DMS114 treated with DMSO at 0.1 percent for 48 hours (cell line): ENCODE measurements at regions not wholly inside any gene's neighbourhood (a gene's known extent, or its start where the extent isn't known, plus 50 kb on each side); places are given as distances from the start of the nearest gene placed in this dataset.
"Not testable (repeated sequence)": the region's sequence is repeated elsewhere in the genome, so short reads cannot be mapped to it uniquely, and the experiment has no call there.

ENCODE experiments used
- DNase-seq: peaks from one replicate; lab custom pipeline; 2025; ENCODE audit not compliant: unreplicated experiment; lab: John Stamatoyannopoulos, UW

GRCh38 chr6:27807441-27808241 lies 104.6 kb downstream of the OR2B2 start:
- DNase-seq: peak; percentile 98

GRCh38 chr6:27806981-27807440 lies 105.2 kb downstream of the OR2B2 start:
- DNase-seq: no peak

- DNase-seq: no peak
Measured at GRCh38 chr6:27805347-27805746, 106.8 kb downstream of the OR2B2 start.

GRCh38 chr6:27804851-27805250 lies 107.3 kb downstream of the OR2B2 start:
- no peak for DNase-seq

- no peak for DNase-seq
Measured at GRCh38 chr6:27800731-27801373, 111.3 kb downstream of the OR2B2 start.

GRCh38 chr6:27797960-27798359 lies 114.2 kb downstream of the OR2B2 start:
- no peak for DNase-seq

- not testable (repeated sequence) for DNase-seq
Measured at GRCh38 chr6:27796736-27797481, 115.3 kb downstream of the OR2B2 start.

GRCh38 chr6:27795697-27796494 lies 116.3 kb downstream of the OR2B2 start:
- peak; percentile 94 for DNase-seq

GRCh38 chr6:27791182-27791943 lies 120.8 kb downstream of the OR2B2 start:
- peak; percentile 91 for DNase-seq

GRCh38 chr6:27788376-27788775 lies 123.8 kb downstream of the OR2B2 start:
- DNase-seq: not testable (repeated sequence)

GRCh38 chr6:27786048-27786447 lies 126.1 kb downstream of the OR2B2 start:
- no peak for DNase-seq

- DNase-seq: no peak
Measured at GRCh38 chr6:27785294-27785693, 126.9 kb downstream of the OR2B2 start.

- DNase-seq: no peak
Measured at GRCh38 chr6:27782748-27783147, 129.4 kb downstream of the OR2B2 start.

GRCh38 chr6:27778625-27779417 lies 133.4 kb downstream of the OR2B2 start:
- no peak for DNase-seq

GRCh38 chr6:27777614-27778355 lies 134.4 kb downstream of the OR2B2 start:
- no peak for DNase-seq

- DNase-seq: no peak
Measured at GRCh38 chr6:27777126-27777525, 135.1 kb downstream of the OR2B2 start.

- no peak for DNase-seq
Measured at GRCh38 chr6:27776504-27776903, 135.7 kb downstream of the OR2B2 start.

- DNase-seq: no peak
Measured at GRCh38 chr6:27775796-27776184, 136.4 kb downstream of the OR2B2 start.
